GM12878 (cell line): ENCODE measurements at regions not wholly inside any gene's neighbourhood (a gene's known extent, or its start where the extent isn't known, plus 50 kb on each side); places are given as distances from the start of the nearest gene placed in this dataset.

ENCODE experiments used
- ESRRA ChIP-seq: IDR thresholded peaks from 2 replicates; pipeline ENCODE4 v1.6.1; 2012; ENCODE audit warnings: mild to moderate bottlenecking, low read length, improper control_type of control experiment
- ETV6 ChIP-seq, 2 experiments: fragments of 450-650 bp in 1 of 2; IDR thresholded peaks in 1 of 2; conservative IDR thresholded peaks in 1 of 2; 2 replicates each; pipeline ENCODE4 v1.6.1; 2014; ENCODE audit warnings: antibody characterized with exemption in 1 of 2, borderline replicate concordance in 1 of 2, low read depth in 1 of 2, mild to moderate bottlenecking in 1 of 2, moderate library complexity in 1 of 2
- NR2C2 ChIP-seq: IDR thresholded peaks from 2 replicates; pipeline ENCODE4 v1.6.1; 2011; ENCODE audit warnings: borderline replicate concordance, low read depth; ENCODE audit not compliant: control insufficient read depth, insufficient read length
- SMARCA5 ChIP-seq: fragments of 450-650 bp; IDR thresholded peaks from 2 replicates; pipeline ENCODE4 v1.6.1; 2017; ENCODE audit warnings: mild to moderate bottlenecking
- ZSCAN29 ChIP-seq: fragments of 450-650 bp; IDR thresholded peaks from 2 replicates; pipeline ENCODE4 v1.6.1; 2017; ENCODE audit warnings: mild to moderate bottlenecking, moderate library complexity

- no peak for TF ChIP-seq ZSCAN29
- TF ChIP-seq NR2C2, result no peak
- no peak for TF ChIP-seq SMARCA5
- no peak for TF ChIP-seq ETV6 (conservative IDR thresholded peaks at IDR 0.05 in 1 of 2, IDR thresholded peaks at IDR 0.05 in 1 of 2; ENCODE audit: borderline replicate concordance in 1 of 2, low read depth in 1 of 2)
- no peak for TF ChIP-seq ESRRA
Measured at GRCh38 chr18:32520771-32521170, 50.1 kb upstream of the GAREM1 start (continued).
